ENCODE measurements at regions not wholly inside any gene's neighbourhood (a gene's known extent, or its start where the extent isn't known, plus 50 kb on each side); places are given as distances from the start of the nearest gene placed in this dataset.

GRCh38 chr21:35644523-35644922 lies 415.8 kb downstream of the SETD4 start:
- DNase-seq (ENCODE audit: low spot score) = no peak

DNA sequence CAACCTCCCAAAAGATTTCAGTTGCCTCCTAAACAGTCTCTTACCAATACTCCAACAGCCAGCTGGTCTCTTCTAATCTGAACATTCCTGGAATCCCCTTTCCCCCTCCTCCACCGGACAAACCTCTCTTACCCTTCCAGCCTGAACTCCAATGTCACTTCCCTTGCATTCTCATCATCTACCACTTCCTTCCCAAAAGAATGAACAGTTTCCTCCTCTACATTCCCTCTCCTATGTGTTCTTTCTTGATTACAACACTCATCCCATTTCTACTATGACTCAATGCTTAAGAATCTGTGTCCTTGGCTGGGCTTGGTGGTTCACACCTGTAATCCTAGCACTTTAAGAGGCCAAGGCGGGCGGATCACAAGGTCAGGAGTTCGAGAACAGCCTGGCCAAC lies 417.1 kb downstream of the SETD4 start:
- no peak for DNase-seq (ENCODE audit: low spot score)

DNA sequence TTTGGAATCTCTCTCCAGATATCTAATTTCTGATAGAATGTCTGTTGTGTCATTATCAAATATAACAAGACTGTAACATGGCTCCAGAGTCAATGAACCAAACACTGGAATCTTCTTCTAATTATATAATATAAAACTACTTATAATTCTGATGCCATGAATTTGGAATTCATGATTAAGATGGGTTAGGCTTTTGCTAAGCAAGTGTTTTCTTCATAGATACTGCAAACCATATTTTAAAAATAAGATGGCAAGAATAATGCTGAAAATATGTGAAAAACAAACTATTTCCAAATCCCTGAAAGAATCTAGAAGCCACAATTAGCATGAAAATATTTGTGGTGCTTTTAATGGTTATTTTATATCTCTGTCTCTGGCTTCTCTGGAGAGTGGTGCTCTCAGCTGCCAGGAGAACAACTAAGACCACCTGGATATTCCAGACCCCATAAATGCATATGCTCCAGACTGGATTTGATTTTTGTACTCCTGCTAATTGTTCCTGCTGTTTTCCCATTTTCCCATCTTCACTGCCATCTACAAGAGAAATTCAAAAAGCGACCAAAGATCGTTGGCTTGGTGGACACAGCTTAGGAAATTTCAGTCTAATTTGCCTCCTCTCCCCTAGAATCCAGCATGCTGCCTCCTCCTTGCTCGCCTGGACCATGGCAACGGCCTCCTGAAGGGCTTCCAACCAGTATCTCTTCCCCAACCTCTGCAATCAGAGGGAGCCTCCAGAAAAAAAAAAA lies 418.9 kb downstream of the SETD4 start:
- no peak for DNase-seq (ENCODE audit: low spot score)

DNA sequence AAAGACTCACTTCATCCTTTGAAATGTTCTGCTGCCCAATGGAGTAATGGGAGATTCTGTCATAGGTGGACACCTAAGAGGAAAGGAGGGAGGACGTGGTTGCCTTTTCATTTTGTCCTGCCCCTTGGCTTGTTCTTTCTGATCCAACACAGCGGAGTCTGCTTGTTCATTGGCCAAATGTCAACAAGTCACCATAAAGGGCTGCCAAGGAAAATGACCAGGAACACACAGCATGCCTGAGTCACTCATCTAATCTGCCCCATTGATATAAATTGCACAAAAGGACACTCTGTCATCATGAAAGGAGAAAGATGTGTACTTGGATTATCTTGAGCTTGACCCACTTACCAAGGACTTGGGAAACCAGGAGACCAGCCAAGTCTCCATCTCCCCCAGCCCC lies 422.9 kb downstream of the SETD4 start:
- DNase-seq (ENCODE audit: low spot score) = no peak

DNA sequence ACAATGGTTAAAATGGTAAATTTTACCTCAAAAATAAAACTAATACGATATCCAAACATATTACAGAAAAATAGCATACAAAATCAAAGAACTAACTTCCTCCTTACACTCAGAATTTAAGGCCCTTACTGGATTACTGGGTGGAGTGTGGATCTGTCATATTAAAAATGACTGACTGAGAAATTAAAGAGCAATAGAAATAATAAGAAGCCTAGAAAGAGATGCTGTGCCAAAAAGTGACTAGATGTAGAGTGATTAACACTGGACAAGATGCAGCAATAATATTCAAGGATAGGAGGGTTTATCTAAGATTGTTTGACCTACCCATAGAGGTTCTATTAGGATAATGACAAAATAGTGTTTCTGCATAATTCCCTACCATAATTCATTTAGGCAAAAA lies 424.3 kb downstream of the SETD4 start:
- no peak for DNase-seq (ENCODE audit: low spot score)

DNA sequence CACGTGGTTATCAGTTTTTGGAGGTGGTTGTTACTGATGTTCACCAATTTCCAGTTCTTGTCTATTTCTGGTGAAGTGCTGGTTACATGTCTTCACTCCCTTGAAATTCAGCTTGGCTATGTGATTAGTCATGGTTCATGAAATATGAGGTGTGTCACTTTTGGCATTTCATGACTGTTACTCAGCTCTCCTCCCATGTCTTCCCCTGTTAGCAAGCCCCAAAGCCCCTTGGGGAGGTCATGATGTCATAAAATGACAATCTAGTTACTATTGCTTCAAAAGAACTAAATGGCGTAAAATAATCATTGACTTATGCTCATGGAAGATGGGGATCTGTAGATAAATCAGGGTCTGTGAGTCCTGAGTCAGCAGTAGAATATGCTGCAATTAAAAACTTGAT lies 425.1 kb downstream of the SETD4 start:
- peak; percentile 45 for DNase-seq (ENCODE audit: low spot score)

DNA sequence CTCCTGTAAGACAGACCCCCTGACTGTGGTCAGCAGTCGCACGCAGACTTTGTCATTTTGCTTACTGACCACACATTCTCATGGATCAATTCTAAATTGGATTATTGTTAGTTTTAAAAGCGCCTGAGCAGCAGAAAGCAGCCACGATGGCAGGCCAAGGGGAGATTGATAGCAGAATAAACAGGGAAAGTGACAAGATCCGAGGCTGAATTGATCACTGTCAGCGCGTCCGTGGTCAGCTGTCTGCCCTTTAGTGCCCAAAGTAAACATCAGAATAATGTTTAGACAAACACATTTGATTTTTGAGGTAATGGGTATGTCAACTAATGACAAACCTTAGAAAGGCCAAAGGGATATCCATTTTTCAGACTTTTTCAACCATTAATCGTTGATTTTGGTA lies 426.8 kb downstream of the SETD4 start:
- no peak for DNase-seq (ENCODE audit: low spot score)

GRCh38 chr21:35632711-35633110 lies 427.6 kb downstream of the SETD4 start:
- no peak for DNase-seq (ENCODE audit: low spot score)

- no peak for DNase-seq (ENCODE audit: low spot score)
Observed at GRCh38 chr21:35628316-35628715, 432.0 kb downstream of the SETD4 start.

DNA sequence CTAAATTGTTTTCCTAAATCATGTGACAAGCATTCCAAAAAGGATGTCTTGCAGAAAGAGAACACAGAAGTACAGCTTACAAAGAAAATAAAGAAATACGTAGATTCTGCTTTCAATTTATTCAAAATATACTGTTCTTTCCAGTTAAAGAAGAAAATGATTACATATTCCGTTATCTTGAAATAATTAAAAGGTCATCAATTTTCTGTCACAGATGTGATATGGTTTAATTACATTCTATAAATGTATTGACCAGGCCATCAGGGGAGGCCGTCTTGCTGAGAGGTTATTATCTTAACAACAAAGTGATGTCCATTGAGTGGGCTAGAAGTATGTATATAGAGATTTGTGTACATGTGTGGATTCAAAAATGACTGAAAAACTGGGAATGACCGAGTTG lies 432.9 kb downstream of the SETD4 start:
- DNase-seq (ENCODE audit: low spot score) = no peak

DNA sequence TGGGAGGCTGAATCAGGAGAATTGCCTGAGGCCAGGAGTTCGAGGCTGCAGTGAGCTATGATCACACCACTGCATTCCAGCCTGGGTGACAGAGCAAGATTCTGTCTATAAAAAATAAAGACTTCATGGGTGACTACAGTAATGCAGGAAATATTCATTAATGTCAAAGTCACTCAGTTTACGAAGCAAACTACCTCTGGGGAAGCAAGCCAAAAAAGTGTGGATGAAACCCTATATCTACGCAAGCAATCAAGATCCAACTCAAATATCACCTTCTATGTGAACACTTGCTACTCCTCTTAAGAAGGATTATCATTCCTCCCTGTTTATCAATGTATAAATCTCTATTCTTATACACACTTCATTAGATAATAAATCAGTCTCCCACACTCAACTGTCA lies 434.8 kb downstream of the SETD4 start:
- no peak for DNase-seq (ENCODE audit: low spot score)

DNA sequence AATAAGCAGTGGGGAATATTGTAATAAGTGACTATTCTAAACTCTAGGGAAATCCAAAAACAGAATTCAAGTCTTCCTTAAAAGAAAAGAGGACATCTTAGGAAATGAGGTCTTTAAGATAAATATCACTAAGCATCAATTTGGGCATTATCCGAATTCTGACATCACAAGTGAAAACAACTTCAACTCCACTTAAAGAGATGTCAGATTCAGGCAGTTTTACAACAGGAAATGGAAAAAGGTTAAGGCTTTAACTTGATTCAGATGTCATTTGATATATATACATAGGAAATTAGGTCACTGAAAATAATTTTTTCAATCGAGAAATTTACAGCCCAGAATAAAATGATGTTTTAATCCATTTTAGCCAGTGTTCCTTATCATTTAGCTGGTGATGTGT lies 435.4 kb downstream of the SETD4 start:
- DNase-seq (ENCODE audit: low spot score) = no peak

- no peak for DNase-seq (ENCODE audit: low spot score)
Observed at GRCh38 chr21:35622612-35623011, 437.7 kb downstream of the SETD4 start.

DNA sequence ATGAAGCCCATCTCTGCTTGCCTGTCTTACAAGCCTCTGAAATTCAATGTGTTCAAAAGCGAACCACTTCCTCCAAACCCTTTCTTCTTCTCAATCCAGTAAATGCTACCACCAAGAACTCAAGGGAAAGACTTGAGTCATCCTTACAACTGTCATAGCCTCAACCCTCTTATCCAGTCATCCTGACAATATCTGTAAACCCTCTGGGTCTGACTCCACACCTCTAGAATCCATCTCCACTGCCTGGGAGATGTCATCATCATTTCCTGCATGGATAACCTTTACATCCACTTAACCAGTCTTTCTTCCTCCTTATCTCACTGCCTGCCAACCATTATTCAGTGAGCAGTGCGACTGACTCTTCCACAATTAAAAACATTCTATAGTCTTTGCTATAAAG lies 441.1 kb downstream of the SETD4 start:
- peak; percentile 30 for DNase-seq (ENCODE audit: low spot score)

DNA sequence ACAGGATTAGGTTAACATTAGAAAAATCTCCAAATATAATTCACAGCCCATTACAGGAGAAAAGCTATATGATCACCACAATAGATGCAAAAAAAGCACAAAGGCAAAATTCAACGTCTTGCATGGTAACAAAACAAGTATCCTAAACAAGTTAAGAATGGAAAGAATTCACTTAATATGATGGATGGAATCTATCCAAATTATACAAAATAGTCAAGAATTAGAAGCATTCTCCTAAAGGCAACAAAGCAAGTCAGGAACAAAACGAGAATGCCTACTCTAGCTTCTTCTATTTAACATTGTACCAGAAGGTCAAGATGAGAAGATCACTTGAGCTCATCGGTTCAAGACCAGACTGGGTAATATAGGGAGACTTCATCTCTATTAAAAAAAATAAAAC lies 442.8 kb downstream of the SETD4 start:
- no peak for DNase-seq (ENCODE audit: low spot score)

DNA sequence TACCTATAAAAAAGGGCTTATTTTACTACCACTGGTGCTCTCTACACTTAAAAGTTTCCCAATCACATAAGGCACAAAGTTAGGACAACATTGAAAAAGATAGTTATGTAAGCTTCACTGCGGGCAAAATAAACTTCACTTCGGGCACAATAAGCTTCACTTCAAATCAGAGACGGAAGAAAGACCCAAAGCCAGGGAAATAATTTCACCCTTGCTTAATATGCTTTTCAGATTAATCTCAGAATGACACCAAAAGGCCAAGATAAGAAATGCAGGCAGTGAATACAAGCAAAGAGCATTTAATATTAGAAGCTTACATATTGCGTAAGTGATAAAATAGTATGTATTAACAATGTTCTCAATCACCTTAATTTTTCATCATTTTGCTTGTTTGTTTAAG lies 444.2 kb downstream of the SETD4 start:
- peak; percentile 25 for DNase-seq (ENCODE audit: low spot score)

GRCh38 chr21:35615325-35615724 lies 445.0 kb downstream of the SETD4 start:
- DNase-seq (ENCODE audit: low spot score) = no peak

- DNase-seq (ENCODE audit: low spot score) = no peak
Observed at GRCh38 chr21:35614396-35614921, 445.9 kb downstream of the SETD4 start.

DNA sequence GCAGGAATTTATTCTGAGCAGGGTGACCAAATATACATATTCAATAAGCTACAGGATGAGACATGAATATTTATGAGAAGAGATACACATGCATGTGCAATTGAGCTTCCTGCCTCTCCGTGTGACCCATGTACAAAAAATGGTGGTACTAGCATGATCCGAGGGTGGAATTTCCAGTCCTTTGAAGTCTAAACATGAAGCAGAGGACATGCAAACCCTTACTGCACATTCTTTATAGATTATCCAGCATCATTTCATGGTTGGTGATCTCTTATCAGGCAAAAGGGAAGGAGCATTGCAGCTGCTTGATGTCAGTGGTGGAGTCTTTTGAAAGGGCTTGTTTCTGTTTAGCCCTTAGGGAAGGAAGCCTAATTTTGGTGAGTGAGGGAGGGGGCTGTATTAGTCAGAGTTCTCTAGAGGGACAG lies 448.6 kb downstream of the SETD4 start:
- DNase-seq (ENCODE audit: low spot score) = no peak

DNA sequence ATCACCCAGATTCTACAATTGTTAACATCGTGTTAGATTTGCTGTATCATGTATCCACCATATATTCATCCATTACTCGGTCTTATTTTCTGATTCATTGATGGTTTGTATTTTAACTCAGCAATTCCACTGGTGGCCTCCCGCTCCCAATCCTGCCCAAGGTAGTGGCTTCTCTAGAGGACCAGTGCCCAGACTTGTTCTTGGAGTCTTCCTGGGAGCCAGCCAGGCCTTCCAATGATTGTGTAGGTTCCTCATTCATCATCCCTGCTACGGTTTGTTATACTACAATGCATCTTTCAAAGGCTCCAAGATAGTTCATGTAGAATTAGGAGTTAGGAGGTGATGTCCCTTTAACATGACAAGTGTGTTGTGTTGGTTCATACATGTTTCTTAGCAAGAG lies 451.1 kb downstream of the SETD4 start:
- no peak for DNase-seq (ENCODE audit: low spot score)

DNA sequence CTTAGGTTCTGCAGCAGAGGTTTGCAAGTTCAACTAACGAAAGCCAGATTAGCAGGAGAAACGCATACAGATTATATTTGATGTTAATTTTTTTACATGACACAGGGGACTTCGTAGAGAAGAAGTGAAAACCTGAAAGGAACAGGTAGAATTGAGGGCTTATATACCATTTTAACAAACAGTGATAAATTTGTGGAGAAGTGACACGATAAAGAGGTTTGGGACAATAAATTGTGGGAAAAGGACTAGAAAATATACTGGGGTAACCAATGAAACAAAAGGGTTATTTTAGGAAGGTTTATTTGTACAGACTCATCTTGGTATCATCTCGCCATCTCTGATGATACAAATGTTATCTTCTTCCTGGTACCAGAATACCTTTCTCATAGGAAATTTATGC lies 452.9 kb downstream of the SETD4 start:
- DNase-seq (ENCODE audit: low spot score) = no peak

DNA sequence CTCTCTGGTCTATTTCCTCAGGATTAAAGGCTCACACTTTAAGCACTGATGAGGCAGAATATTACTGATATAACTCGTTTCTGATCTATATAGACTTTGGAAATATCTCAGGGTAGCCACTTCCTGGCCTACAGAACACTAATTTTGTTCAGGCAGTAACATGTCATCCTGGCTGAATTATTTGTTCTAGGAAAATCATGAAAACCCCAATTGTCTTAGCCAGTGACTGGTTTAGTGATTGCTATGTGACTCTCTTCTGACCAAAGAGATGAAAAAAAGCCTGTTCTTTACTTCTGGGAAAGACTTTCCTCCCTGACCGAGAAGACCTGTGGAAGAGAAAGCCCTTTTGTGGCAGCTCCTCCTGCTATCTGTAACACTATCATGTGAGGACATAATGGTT lies 453.7 kb downstream of the SETD4 start:
- DNase-seq (ENCODE audit: low spot score) = no peak

- no peak for DNase-seq (ENCODE audit: low spot score)
Observed at GRCh38 chr21:35606146-35606545, 454.2 kb downstream of the SETD4 start.

- no peak for DNase-seq (ENCODE audit: low spot score)
Observed at GRCh38 chr21:35603494-35603893, 456.8 kb downstream of the SETD4 start.

Measured in AG08396 (cell line).